ENCODE measurements at regions not wholly inside any gene's neighbourhood (a gene's known extent, or its start where the extent isn't known, plus 50 kb on each side); places are given as distances from the start of the nearest gene placed in this dataset.

- ChIA-PET POLR2A (no interaction called here), CTCF (ENCODE audit: low intra/inter-chr PET ratio) (no interaction called here)
- no peak overlapping the region for H3K9ac ChIP-seq (ENCODE audit: insufficient read depth in 1 of 2, low read depth in 2 of 2, low read length in 2 of 2)
- no peaks in the 10 kb centered on the region for H3K9me3 ChIP-seq (replicated peaks; ENCODE audit: control insufficient read depth, insufficient read depth, low read depth, low read length)
- no peak overlapping the region for H3K4me3 ChIP-seq
- no peaks in the 10 kb centered on the region for H3K4me1 ChIP-seq (replicated peaks in 1 of 2; ENCODE audit: control insufficient read depth in 2 of 2, insufficient read depth in 2 of 2, low read length in 2 of 2)
- 3% methylated on average over 12 of the region's 12 CpGs for WGBS (ENCODE audit: insufficient coverage, low coverage, missing lambda C conversion rate)
- in situ Hi-C loops (cut with MboI), result no loop called here
- peak; percentile 19 for FAIRE-seq
- no peak overlapping the region for H3K27ac ChIP-seq (ENCODE audit: extremely low read depth, low read depth, low read length)
- H3K4me2 ChIP-seq (ENCODE audit: insufficient read depth, low read length), result no peak overlapping the region
- TF ChIP-seq EP400 (IDR thresholded peaks at IDR 0.05) (peak; percentile 28; the same call in 1 of the 2 replicates), GABPB1 (CRISPR knock-in tag; IDR thresholded peaks at IDR 0.05) (no peak), ZNF384 (IDR thresholded peaks at IDR 0.05; ENCODE audit: low read depth, low read length) (peak; percentile 53), SMARCA5 (IDR thresholded peaks at IDR 0.05) (no peak), ATF1 (CRISPR knock-in tag; IDR thresholded peaks at IDR 0.05) (no peak), ATF1 (tag; IDR thresholded peaks at IDR 0.05) (0 out of 2 replicates have a peak, but pooled peaks have one; percentile 38)
- TF ChIP-seq, protein P1, sequence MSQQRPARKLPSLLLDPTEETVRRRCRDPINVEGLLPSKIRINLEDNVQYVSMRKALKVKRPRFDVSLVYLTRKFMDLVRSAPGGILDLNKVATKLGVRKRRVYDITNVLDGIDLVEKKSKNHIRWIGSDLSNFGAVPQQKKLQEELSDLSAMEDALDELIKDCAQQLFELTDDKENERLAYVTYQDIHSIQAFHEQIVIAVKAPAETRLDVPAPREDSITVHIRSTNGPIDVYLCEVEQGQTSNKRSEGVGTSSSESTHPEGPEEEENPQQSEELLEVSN (IDR thresholded peaks at IDR 0.05; ENCODE audit: borderline replicate concordance in 1 of 2, extremely low read depth in 1 of 2, insufficient read depth in 1 of 2, insufficient read length in 1 of 2, low read depth in 1 of 2, low read length in 1 of 2, poor library complexity in 1 of 2, severe bottlenecking in 1 of 2), result peak in 1 of 2 experiments; percentile 13
- TF ChIP-seq, protein P2, sequence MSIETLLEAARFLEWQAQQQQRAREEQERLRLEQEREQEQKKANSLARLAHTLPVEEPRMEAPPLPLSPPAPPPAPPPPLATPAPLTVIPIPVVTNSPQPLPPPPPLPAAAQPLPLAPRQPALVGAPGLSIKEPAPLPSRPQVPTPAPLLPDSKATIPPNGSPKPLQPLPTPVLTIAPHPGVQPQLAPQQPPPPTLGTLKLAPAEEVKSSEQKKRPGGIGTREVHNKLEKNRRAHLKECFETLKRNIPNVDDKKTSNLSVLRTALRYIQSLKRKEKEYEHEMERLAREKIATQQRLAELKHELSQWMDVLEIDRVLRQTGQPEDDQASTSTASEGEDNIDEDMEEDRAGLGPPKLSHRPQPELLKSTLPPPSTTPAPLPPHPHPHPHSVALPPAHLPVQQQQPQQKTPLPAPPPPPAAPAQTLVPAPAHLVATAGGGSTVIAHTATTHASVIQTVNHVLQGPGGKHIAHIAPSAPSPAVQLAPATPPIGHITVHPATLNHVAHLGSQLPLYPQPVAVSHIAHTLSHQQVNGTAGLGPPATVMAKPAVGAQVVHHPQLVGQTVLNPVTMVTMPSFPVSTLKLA (conservative IDR thresholded peaks at IDR 0.05), result 0 out of 4 replicates have a peak, but pooled peaks of 1 of the 2 experiments have one; percentile 20
- H3K27me3 ChIP-seq (ENCODE audit: control insufficient read depth in 2 of 2, insufficient read depth in 2 of 2, low read length in 2 of 2), result no peaks in the 10 kb centered on the region
- no peaks in the 10 kb centered on the region for H3K36me3 ChIP-seq (ENCODE audit: control insufficient read depth, insufficient read depth, low read length)
- H3K79me2 ChIP-seq (ENCODE audit: control insufficient read depth, insufficient read depth, low read length), result no peaks in the 10 kb centered on the region
- no peaks in the 10 kb centered on the region for H4K20me1 ChIP-seq (replicated peaks; ENCODE audit: control insufficient read depth, insufficient read depth, low read length)
- BruUV-seq (replicated peaks), result no TSS peak
- ATAC-seq, result peak; percentile 87
- no peaks in the 10 kb centered on the region for H3K9me1 ChIP-seq (ENCODE audit: control insufficient read depth, insufficient read depth, low read length)
- intact Hi-C loops (cut with micrococcal nuclease), result no loop called here
- DNase-seq (ENCODE audit: extremely low read depth in 1 of 4, low spot score in 3 of 4), result peak in 2 of 4 experiments; percentile 11 to 22
- H2AFZ ChIP-seq (ENCODE audit: low read depth, low read length), result peak overlapping the region; percentile 49
Measured at GRCh38 chr15:93469994-93470393, 381.0 kb upstream of the RGMA start.

Data from K562 (cell line).